ENCODE measurements at regions not wholly inside any gene's neighbourhood (a gene's known extent, or its start where the extent isn't known, plus 50 kb on each side); places are given as distances from the start of the nearest gene placed in this dataset.

DNA sequence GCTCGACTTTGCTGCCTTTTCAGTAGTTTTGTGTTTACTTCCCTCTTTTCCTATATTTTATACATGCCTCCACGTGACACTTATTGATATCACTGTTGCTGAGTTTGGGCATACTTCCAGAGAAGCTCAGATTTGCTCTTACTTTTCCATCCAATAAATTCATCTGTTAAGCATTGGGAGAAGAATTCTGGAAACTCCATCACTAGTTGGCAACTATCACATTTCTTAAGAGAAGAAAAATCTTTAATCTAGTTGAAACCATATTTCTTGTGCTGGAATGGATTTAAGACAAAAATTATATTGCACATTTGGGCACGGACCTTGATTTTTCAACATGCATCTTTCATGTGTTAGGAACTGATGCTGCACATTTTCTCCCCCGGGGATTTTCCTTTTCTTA is 52.6 kb upstream of the CPO start:
- H3K4me2 ChIP-seq (ENCODE audit: control insufficient read depth, insufficient read depth), result no peak overlapping the region
- no peak overlapping the region for H3K4me3 ChIP-seq
- ChIA-PET CTCF (no interaction called here), SMC1A (ENCODE audit: uncharacterized antibody, unreplicated experiment) (no interaction called here), POLR2A (no interaction called here), RAD21 (ENCODE audit: unreplicated experiment) (no interaction called here)
- no peak for FAIRE-seq
- H3K9ac ChIP-seq (ENCODE audit: control insufficient read depth, insufficient read depth, low read length), result no peak overlapping the region
- no peaks in the 10 kb centered on the region for H3K9me3 ChIP-seq (replicated peaks; ENCODE audit: control insufficient read depth, insufficient read depth, low read length)
- whole genome bisulfite sequencing (ENCODE audit: insufficient coverage, insufficient replicate concordance, low lambda C conversion rate, missing lambda C conversion rate), result 16% methylated on average over 4 of the region's 4 CpGs
- no peak for DNase-seq (ENCODE audit: low read depth, low spot score)
- H3K4me1 ChIP-seq (ENCODE audit: control insufficient read depth, insufficient read depth, low read length), result no peaks in the 10 kb centered on the region
- TF ChIP-seq, protein P1, sequence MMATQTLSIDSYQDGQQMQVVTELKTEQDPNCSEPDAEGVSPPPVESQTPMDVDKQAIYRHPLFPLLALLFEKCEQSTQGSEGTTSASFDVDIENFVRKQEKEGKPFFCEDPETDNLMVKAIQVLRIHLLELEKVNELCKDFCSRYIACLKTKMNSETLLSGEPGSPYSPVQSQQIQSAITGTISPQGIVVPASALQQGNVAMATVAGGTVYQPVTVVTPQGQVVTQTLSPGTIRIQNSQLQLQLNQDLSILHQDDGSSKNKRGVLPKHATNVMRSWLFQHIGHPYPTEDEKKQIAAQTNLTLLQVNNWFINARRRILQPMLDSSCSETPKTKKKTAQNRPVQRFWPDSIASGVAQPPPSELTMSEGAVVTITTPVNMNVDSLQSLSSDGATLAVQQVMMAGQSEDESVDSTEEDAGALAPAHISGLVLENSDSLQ (IDR thresholded peaks at IDR 0.05), result no peak
- no peak for TF ChIP-seq ZNF217 (IDR thresholded peaks at IDR 0.05)
- TF ChIP-seq SIX5 (IDR thresholded peaks at IDR 0.05; ENCODE audit: low read depth, low read length, severe bottlenecking), result no peak
- TF ChIP-seq, protein P2, sequence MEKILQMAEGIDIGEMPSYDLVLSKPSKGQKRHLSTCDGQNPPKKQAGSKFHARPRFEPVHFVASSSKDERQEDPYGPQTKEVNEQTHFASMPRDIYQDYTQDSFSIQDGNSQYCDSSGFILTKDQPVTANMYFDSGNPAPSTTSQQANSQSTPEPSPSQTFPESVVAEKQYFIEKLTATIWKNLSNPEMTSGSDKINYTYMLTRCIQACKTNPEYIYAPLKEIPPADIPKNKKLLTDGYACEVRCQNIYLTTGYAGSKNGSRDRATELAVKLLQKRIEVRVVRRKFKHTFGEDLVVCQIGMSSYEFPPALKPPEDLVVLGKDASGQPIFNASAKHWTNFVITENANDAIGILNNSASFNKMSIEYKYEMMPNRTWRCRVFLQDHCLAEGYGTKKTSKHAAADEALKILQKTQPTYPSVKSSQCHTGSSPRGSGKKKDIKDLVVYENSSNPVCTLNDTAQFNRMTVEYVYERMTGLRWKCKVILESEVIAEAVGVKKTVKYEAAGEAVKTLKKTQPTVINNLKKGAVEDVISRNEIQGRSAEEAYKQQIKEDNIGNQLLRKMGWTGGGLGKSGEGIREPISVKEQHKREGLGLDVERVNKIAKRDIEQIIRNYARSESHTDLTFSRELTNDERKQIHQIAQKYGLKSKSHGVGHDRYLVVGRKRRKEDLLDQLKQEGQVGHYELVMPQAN (conservative IDR thresholded peaks at IDR 0.05), result no peak
- no peak for TF ChIP-seq LARP7 (IDR thresholded peaks at IDR 0.05)
- no peaks in the 10 kb centered on the region for H4K20me1 ChIP-seq (ENCODE audit: control insufficient read depth, insufficient read depth)
- no peak overlapping the region for H2AFZ ChIP-seq (ENCODE audit: control insufficient read depth, low read depth, low read length)
- H3K27me3 ChIP-seq (replicated peaks in 1 of 2; ENCODE audit: control insufficient read depth in 2 of 2, insufficient read depth in 2 of 2, low read length in 1 of 2), result no peaks in the 10 kb centered on the region
- H3K36me3 ChIP-seq (ENCODE audit: control insufficient read depth in 2 of 2, insufficient read depth in 2 of 2, low read length in 1 of 2), result no peaks in the 10 kb centered on the region
- intact Hi-C loops (cut with micrococcal nuclease; ENCODE audit: unreplicated experiment) (no loop called here), in situ Hi-C loops (cut with MboI) (no loop called here)
- no peak for ATAC-seq
- BruUV-seq (replicated peaks), result no TSS peak
- H3K79me2 ChIP-seq (ENCODE audit: control insufficient read depth, insufficient read depth, low read length), result no peaks in the 10 kb centered on the region
- no peak overlapping the region for H3K27ac ChIP-seq (ENCODE audit: control insufficient read depth, insufficient read depth)

DNA sequence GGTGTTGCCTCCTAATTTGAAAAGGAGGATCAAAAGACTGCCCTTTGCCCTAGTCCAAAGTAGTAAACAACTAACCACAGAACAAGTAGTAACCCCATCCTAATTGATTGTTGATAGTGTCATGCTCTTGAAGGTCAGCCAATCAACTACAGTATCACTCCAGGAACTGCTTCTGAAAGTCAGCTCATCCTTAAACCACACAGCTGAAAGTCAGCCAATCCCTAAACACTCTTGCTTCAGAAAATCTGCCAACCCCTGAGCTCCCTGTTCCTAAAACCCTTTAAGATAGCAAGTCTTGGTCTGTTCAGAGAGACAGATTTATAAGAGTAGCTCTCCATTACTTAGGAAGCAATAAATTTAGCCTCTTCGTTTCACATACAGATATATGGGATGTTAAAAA is 51.6 kb upstream of the CPO start:
- DNase-seq (ENCODE audit: low read depth, low spot score) (no peak), FAIRE-seq (no peak), ATAC-seq (no peak)
- in situ Hi-C loops (cut with MboI), result no loop called here
- RAD21 ChIA-PET (ENCODE audit: unreplicated experiment), result no interaction called here
- H3K27ac ChIP-seq (ENCODE audit: control insufficient read depth, insufficient read depth), result no peak overlapping the region
- no peaks in the 10 kb centered on the region for H3K4me1 ChIP-seq (ENCODE audit: control insufficient read depth, insufficient read depth, low read length)
- intact Hi-C loops (cut with micrococcal nuclease; ENCODE audit: unreplicated experiment), result no loop called here
- no peak overlapping the region for H2AFZ ChIP-seq (ENCODE audit: control insufficient read depth, low read depth, low read length)
- 4% methylated on average over 1 of the region's 1 CpG for WGBS (ENCODE audit: insufficient coverage, insufficient replicate concordance, low lambda C conversion rate, missing lambda C conversion rate)
- no peaks in the 10 kb centered on the region for H3K27me3 ChIP-seq (replicated peaks in 1 of 2; ENCODE audit: control insufficient read depth in 2 of 2, insufficient read depth in 2 of 2, low read length in 1 of 2)
- H3K9me3 ChIP-seq (replicated peaks; ENCODE audit: control insufficient read depth, insufficient read depth, low read length), result no peaks in the 10 kb centered on the region
- TF ChIP-seq ESRRA (IDR thresholded peaks at IDR 0.05; ENCODE audit: low read length), result no peak
- TF ChIP-seq, protein P3, sequence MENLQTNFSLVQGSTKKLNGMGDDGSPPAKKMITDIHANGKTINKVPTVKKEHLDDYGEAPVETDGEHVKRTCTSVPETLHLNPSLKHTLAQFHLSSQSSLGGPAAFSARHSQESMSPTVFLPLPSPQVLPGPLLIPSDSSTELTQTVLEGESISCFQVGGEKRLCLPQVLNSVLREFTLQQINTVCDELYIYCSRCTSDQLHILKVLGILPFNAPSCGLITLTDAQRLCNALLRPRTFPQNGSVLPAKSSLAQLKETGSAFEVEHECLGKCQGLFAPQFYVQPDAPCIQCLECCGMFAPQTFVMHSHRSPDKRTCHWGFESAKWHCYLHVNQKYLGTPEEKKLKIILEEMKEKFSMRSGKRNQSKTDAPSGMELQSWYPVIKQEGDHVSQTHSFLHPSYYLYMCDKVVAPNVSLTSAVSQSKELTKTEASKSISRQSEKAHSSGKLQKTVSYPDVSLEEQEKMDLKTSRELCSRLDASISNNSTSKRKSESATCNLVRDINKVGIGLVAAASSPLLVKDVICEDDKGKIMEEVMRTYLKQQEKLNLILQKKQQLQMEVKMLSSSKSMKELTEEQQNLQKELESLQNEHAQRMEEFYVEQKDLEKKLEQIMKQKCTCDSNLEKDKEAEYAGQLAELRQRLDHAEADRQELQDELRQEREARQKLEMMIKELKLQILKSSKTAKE (IDR thresholded peaks at IDR 0.05; ENCODE audit: low read depth, poor library complexity, severe bottlenecking), result no peak
- TF ChIP-seq, protein P4, sequence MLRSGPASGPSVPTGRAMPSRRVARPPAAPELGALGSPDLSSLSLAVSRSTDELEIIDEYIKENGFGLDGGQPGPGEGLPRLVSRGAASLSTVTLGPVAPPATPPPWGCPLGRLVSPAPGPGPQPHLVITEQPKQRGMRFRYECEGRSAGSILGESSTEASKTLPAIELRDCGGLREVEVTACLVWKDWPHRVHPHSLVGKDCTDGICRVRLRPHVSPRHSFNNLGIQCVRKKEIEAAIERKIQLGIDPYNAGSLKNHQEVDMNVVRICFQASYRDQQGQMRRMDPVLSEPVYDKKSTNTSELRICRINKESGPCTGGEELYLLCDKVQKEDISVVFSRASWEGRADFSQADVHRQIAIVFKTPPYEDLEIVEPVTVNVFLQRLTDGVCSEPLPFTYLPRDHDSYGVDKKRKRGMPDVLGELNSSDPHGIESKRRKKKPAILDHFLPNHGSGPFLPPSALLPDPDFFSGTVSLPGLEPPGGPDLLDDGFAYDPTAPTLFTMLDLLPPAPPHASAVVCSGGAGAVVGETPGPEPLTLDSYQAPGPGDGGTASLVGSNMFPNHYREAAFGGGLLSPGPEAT (IDR thresholded peaks at IDR 0.05; ENCODE audit: low read depth), result no peak
- H3K9ac ChIP-seq (ENCODE audit: control insufficient read depth, insufficient read depth, low read length), result no peak overlapping the region
- POLR2A ChIA-PET, result no interaction called here
- CTCF ChIA-PET, result no interaction called here
- H3K4me3 ChIP-seq, result no peak overlapping the region
- H3K36me3 ChIP-seq (ENCODE audit: control insufficient read depth in 2 of 2, insufficient read depth in 2 of 2, low read length in 1 of 2), result no peaks in the 10 kb centered on the region
- no TSS peak for BruUV-seq (replicated peaks)
- H3K79me2 ChIP-seq (ENCODE audit: control insufficient read depth, insufficient read depth, low read length), result no peaks in the 10 kb centered on the region
- H4K20me1 ChIP-seq (ENCODE audit: control insufficient read depth, insufficient read depth), result no peaks in the 10 kb centered on the region
- SMC1A ChIA-PET (ENCODE audit: uncharacterized antibody, unreplicated experiment), result no interaction called here
- H3K4me2 ChIP-seq (ENCODE audit: control insufficient read depth, insufficient read depth), result no peak overlapping the region

Data from GM12878 (cell line).